PC-9 (cell line): ENCODE measurements at regions not wholly inside any gene's neighbourhood (a gene's known extent, or its start where the extent isn't known, plus 50 kb on each side); places are given as distances from the start of the nearest gene placed in this dataset.

Experiments used
- EZH2 ChIP-seq: fragments of 200-600 bp; sonication (generic); IDR thresholded peaks from 2 replicates; pipeline ENCODE4 v1.8.0; 2017; ENCODE audit warnings: antibody characterized with exemption, low read depth
- TF ChIP-seq, protein P1 (sequence below): fragments of 200-600 bp; sonication (generic); conservative IDR thresholded peaks from 2 replicates; pipeline ENCODE4 v1.6.1; 2017; ENCODE audit warnings: mixed run types, antibody characterized with exemption, mild to moderate bottlenecking, moderate library complexity

DNA sequence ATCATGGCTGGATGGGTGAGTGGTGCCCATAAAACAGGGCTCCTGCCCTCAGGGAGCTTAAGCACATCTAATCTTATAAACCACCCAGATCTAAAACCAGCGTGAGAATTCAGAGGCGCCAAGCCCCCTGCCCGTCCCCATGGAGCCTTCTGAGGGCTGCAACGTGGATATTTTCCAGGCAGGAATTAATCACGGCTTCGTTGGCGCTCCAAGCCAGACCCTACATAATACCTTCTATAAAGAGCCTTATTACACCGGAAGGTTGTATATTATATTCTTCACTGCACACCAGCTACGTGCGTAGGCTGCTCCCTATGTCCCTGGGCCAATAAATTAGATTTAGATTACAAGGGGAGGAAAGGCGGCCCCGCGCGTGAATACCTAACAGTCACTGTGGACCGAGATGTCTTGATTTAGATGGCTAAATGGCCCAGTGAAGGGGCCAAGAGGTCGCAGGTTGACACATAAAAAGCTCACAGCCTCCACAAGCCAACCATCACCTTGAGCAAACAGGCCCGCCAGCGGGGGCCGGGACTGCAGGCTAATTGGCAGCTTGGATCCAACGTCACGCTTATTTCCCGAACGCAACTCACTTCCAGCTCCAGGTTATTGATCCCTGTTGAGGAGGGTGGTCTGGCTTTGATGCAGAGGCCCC, 64.7 kb upstream of the APCDD1L start:
- no peak for TF ChIP-seq EZH2
- TF ChIP-seq, protein P1, sequence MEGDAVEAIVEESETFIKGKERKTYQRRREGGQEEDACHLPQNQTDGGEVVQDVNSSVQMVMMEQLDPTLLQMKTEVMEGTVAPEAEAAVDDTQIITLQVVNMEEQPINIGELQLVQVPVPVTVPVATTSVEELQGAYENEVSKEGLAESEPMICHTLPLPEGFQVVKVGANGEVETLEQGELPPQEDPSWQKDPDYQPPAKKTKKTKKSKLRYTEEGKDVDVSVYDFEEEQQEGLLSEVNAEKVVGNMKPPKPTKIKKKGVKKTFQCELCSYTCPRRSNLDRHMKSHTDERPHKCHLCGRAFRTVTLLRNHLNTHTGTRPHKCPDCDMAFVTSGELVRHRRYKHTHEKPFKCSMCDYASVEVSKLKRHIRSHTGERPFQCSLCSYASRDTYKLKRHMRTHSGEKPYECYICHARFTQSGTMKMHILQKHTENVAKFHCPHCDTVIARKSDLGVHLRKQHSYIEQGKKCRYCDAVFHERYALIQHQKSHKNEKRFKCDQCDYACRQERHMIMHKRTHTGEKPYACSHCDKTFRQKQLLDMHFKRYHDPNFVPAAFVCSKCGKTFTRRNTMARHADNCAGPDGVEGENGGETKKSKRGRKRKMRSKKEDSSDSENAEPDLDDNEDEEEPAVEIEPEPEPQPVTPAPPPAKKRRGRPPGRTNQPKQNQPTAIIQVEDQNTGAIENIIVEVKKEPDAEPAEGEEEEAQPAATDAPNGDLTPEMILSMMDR: no peak
